ENCODE measurements at regions not wholly inside any gene's neighbourhood (a gene's known extent, or its start where the extent isn't known, plus 50 kb on each side); places are given as distances from the start of the nearest gene placed in this dataset.

DNA sequence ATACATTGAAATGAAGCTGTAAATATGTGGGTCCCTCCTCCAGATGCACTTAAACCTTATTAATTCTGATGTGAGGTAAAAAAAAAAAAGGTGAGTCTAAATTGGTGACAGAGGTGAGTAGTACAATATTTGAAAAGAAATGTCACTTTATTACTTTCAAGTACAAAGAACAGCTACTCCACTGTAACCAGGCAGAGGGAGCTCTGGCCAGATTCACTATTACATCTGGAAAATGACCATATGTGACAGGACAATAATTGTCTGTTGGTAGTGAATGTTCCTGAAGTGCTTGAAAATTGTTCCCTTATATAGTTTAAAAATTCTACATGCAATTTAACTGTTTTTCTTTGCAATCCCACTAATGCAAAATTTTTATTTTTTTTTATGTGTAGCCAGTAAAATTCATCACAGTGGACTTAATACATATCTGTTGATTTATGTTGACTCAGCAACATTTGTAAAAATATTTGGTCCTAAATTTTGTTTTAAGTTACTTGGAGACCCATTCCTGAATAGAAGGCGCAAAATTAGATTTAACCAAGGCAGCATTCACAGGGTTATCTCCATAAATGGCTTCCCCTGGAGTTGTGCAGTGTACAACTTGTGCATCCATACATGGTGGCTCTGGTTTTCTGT is 231.9 kb upstream of the TBC1D5 start:
- no peak for DNase-seq

DNA sequence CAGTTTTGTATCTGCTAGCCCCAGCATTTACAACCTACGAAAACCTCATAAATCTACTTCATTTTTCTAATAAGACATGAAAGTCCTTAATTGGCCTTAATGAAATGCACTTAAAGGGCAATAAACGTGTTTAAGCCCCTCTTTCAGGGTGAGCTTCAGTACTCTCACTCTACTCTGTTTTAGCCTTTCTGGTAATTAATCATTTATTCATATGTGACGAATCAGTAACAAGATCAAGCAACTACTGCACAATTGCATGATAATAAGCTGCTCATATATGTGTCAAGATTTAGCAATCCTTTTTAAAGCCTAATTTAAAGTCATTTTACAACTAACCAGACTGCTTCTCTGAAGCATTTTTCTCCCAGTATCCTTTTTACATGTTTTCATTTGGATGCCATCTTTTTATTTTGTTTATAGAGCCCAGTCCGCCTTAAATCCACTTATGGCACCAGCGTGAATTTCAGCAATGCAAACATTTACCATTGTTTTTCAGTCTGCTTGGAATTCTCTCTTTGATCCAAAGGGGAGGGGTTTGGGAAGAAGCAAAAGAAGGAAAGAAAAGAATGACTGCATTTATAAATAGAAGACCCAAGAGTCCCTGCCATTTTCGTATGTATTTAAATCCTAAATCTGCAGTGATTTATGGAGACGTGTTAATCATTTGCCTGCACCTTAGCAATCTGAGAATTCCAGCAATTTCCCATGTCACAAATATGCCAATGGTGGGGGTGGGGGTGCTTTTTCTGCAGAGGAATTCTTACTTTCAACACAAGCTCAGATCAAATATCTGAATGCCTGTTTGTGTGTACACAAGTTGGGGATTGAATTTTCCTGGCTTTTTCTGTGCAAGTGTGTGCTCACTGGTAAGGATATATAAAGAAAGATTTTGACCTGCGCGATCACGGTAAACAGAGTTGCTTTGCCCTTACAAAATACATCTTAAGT is 230.8 kb upstream of the TBC1D5 start:
- no peak for DNase-seq

DNA sequence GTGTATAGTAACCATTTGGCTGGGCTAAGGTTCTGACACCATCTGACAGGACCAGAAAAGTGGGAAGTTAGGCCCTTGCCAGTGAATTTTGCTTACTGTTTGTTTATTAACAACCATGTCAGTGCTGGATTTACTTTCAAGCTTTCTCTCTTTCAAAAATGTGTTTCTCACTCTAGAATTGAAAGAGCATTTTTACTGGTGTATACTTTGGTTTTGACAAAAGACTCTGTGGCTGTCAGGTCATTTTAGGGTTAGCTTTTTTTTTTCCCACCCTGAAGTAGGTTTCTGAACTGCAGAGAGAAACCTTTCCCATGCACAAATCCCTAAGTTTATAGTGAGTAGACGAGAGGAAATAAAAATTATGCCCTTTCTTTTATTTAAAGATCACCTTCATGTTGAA is 230.0 kb upstream of the TBC1D5 start:
- no peak for DNase-seq

DNA sequence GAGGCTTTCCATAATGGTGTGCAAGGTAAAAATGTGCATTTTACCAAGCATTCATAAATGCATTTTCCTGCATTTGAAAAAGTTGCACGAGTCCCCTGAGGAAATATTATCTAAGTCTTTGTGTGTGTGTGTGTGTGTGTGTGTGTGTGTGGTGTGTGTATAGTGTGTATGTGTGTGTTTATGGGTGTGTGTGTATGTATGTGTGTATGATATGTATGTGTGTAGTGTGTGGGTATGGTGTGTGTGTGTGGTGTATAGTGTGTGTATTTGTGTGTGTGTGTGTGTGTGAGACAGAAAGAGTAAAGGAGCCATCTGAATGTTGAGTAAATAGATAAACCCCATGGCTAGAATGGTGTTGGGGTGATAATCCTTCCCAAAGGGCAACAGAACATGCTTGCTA is 229.6 kb upstream of the TBC1D5 start:
- no peak for DNase-seq

- no peak for DNase-seq
Measured at GRCh38 chr3:17969985-17970568, 227.6 kb upstream of the TBC1D5 start.

DNA sequence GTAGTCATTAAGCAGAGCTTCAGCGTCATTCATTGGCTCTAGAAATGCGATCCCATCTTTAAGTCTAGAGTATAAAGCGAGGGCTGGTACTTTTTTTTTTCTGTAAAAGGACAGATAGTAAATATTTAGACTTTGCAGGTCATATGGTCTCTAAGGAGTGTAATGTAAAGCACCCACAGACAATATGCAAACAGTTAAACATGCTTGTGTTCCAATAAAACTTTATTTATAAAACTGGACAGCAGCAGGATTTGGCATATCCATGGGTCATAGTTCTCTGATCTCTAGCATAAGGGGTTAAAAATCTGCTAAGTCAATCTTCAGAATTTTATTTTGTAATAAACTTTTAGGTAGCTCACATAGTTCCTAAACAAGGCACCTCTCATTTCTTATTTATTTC is 226.8 kb upstream of the TBC1D5 start:
- no peak for DNase-seq

GRCh38 chr3:17967953-17968607 is 225.6 kb upstream of the TBC1D5 start:
- no peak for DNase-seq

DNA sequence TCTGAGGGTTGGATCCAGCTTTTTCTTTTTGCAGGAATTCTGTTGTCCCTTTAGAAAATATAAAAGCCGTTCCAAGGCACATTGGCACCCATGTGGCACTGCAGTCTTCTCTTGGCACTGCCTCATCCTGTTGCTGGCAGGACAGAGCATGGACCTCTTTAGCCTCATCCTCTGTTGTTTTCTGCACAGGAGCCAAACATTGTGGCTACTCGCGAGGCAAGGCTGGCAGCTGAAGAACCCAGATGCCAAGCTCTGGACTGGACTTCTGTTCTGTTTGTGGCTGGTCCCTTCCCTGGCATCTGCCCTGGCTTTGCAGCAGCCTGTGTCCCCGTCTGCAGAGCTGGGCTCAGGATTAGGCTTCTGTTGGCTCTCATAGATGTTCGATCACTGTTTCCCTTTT is 224.7 kb upstream of the TBC1D5 start:
- no peak for DNase-seq

- no peak for DNase-seq
Measured at GRCh38 chr3:17965331-17965730, 222.9 kb upstream of the TBC1D5 start.

GRCh38 chr3:17964108-17964507 is 221.7 kb upstream of the TBC1D5 start:
- peak in 1 of 2 experiments; percentile 43 for DNase-seq

DNA sequence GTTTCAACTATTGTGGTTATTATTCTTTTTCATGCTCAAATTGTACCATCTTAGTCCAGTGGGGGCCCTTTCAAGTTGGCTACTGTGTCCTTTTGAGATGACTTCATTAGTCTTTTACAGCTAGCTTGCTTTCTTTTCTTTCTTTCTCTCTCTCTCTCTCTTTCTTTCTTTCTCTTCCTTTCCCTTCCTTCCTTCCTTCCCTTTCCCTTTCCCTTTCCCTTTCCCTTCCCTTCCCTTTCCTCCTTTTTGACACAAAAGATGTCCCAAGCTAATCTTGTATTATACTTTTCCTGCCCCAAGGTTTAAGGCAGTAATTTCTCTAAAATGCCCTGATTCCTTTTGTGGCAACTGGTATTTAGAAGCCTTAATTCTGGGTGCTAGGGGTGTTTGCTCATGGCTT is 213.0 kb upstream of the TBC1D5 start:
- no peak for DNase-seq

GRCh38 chr3:17954801-17955200 is 212.4 kb upstream of the TBC1D5 start:
- DNase-seq: no peak

GRCh38 chr3:17951241-17951640 is 208.8 kb upstream of the TBC1D5 start:
- no peak for DNase-seq

GRCh38 chr3:17949101-17949500 is 206.7 kb upstream of the TBC1D5 start:
- DNase-seq: no peak

- no peak for DNase-seq
Measured at GRCh38 chr3:17947833-17948232, 205.4 kb upstream of the TBC1D5 start.

- no peak for DNase-seq
Measured at GRCh38 chr3:17946619-17947018, 204.2 kb upstream of the TBC1D5 start.

GRCh38 chr3:17945799-17946399 is 203.5 kb upstream of the TBC1D5 start:
- no peak for DNase-seq

DNA sequence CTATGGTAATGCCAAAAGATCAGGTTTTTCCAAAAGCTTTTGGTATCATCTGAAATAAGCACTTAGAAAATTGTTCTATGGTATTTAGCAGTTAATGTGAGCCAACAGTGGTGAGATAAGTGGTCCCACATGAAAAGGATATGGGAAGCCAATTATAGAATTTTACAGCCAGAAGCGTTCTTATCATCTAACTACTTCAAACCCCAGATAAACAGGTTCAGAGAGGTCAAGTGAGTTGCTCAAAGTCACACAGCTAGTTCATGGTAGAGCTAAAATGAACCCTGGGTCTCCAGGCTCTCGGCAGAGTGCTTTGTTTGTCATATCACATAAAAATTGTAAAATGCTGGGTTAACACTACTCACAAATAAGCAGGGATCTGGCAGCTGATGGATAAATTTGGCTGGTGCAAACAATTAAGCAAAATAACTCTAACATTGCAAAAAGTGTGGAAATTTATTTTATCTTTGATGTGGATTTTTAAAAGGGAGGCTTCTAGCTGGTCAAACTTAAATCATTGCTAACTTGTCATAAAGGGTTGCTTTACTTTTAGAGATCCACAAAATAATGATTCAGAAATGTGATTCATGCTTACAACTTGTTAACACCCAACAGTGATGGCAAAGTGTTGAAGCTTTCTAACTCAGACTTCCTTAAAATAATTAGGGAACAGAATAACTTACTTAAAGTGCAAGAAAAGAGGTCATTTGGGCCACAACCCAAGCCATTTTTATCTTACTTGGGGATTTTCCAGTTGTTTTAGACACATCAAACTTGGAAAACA is 202.8 kb upstream of the TBC1D5 start:
- no peak for DNase-seq

DNA sequence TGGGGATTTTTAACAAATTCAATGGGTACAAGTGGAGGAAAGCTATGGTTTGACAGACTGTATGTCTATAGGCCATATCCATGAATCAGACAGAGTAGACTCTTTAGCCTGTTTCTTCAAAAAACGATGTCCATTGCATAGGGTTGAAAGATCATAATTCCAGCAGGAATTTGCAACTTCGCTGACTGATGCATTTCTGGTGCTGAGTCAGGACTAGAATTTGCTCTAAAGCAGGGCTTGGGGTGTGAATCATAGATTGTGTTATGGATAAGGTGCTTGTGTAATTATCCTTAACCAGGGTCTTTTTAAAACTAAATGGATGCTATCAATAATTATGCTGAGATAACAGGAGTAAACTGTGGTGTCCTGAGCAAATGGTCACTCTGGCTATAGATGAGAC is 200.4 kb upstream of the TBC1D5 start:
- DNase-seq: no peak

- DNase-seq: no peak
Measured at GRCh38 chr3:17941766-17942165, 199.3 kb upstream of the TBC1D5 start.

DNA sequence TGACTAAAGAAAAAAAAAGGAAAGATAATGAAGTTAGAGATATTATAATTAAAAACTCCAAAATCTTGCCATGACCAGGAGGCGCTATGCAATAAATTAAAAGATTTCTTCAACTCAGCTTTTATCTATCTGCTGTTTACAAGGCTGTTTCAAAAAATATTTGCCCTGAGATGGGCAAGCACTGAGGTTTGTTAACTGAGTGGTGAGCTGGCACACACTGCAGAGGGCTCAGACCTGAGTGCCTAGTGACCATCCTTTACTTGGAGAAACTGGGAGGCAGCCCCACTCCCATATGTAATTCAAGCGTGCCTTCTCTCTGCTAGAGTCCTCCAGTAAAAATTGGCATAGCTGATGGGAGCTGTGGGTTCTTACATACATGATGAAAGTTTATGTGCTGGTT is 198.7 kb upstream of the TBC1D5 start:
- DNase-seq: no peak

DNA sequence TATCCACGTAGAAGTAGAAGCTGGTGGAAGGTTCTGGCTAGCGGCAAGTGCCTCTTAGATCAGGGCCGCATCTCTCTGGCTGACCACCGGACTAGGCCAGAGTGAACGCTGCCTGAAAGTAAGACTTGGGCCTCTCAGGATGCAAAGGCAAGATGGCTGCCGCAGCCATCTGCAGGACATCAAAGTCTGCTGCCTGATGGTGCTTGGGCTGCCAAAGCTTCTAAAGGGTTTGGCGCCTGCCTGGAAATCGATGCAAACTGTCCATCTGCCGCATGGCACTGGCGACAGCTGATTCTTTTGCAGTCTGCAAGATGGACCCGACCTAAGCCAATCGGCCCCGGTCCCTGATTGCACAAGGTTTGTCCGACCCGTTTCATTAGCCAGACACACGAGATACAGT is 196.7 kb upstream of the TBC1D5 start:
- DNase-seq: no peak
